OCI-LY3 (cell line): ENCODE measurements at regions not wholly inside any gene's neighbourhood (a gene's known extent, or its start where the extent isn't known, plus 50 kb on each side); places are given as distances from the start of the nearest gene placed in this dataset.

Experiments
- H2AFZ ChIP-seq: fragments of 200-600, 300-600 bp; shearing (Covaris generic); 2 replicates; pipeline ENCODE4 v1.6.0; 2014; ENCODE audit warnings: antibody characterized with exemption, low read depth, low read length
- H3K27ac ChIP-seq: fragments of 200-600, 300-600 bp; sonication (generic); 2 replicates; pipeline ENCODE4 v1.5.1; 2014; ENCODE audit warnings: mild to moderate bottlenecking, low read length, moderate library complexity, mixed read lengths
- H3K27me3 ChIP-seq: fragments of 200-600, 300-600 bp; sonication (generic); 2 replicates; pipeline ENCODE4 v1.6.1; 2014; ENCODE audit warnings: low read depth, low read length, mixed read lengths
- H3K36me3 ChIP-seq: fragments of 200-600, 300-600 bp; sonication (generic); replicated peaks from 2 replicates; pipeline ENCODE3; 2014; ENCODE audit warnings: low read depth, low read length, mixed read lengths
- H3K4me1 ChIP-seq: fragments of 300-600, 200-600 bp; sonication (generic); 2 replicates; pipeline ENCODE4 v1.6.1; 2014; ENCODE audit warnings: low read length, mixed read lengths
- H3K4me2 ChIP-seq: fragments of 200-600, 300-600 bp; sonication (generic); 2 replicates; pipeline ENCODE4 v1.6.1; 2014; ENCODE audit warnings: low read length, mixed read lengths
- H3K4me3 ChIP-seq: fragments of 300-600, 200-600 bp; sonication (generic); 2 replicates; pipeline ENCODE4 v1.5.1; 2014; ENCODE audit warnings: antibody characterized with exemption, mild to moderate bottlenecking, low read length, moderate library complexity
- H3K79me2 ChIP-seq: fragments of 300-600, 200-600 bp; shearing (Covaris generic); 2 replicates; pipeline ENCODE4 v1.6.1; 2014; ENCODE audit warnings: mild to moderate bottlenecking, low read length, mixed read lengths
- H3K9ac ChIP-seq: fragments of 300-600, 200-600 bp; shearing (Covaris generic); 2 replicates; pipeline ENCODE4 v1.6.0; 2014; ENCODE audit warnings: mild to moderate bottlenecking, low read length, moderate library complexity
- H3K9me3 ChIP-seq: fragments of 200-600, 300-600 bp; shearing (Covaris generic); 2 replicates; pipeline ENCODE4 v1.6.1; 2014; ENCODE audit warnings: low read length, mixed read lengths; ENCODE audit not compliant: insufficient read depth
- H4K20me1 ChIP-seq: fragments of 200-600, 300-600 bp; sonication (generic); 2 replicates; pipeline ENCODE4 v1.6.1; 2016; ENCODE audit warnings: low read length, mixed read lengths; ENCODE audit not compliant: insufficient read depth
- EZH2phosphoT487 ChIP-seq: fragments of 200-600 bp; shearing (Covaris generic); IDR thresholded peaks from 2 replicates; pipeline ENCODE4 v1.6.1; 2018; ENCODE audit warnings: antibody characterized with exemption, mixed run types, low read depth
- TF ChIP-seq, protein P1 (sequence below): fragments of 200-600, 300-600 bp; sonication (generic); IDR thresholded peaks from 2 replicates; pipeline ENCODE4 v1.5.1; 2014; ENCODE audit warnings: antibody characterized with exemption, low read length, low read depth

DNA sequence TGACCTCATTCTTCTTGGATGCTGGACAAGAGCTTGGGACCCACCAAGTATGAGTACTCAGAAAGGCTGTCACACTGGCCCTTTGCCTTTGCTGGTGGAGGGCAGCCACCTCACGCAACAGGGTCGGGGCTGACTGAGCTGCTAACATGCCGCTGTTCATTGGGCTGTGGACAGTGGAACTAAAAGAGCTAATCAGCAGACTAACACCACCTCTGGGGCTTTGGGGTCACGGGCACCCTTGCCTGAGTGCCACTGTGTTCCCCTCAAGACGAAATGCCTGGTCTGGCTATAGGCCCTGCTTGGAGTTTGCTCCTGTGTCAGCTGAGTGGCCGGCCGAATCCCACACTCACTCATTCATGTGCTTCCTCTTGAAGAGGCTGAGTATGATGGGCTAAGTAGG, 559.6 kb downstream of the SPRY1 start:
- H4K20me1 ChIP-seq, result no peaks in the 10 kb centered on the region
- no peaks in the 10 kb centered on the region for H3K36me3 ChIP-seq
- no peaks in the 10 kb centered on the region for H3K9me3 ChIP-seq
- H3K27me3 ChIP-seq, result no peaks in the 10 kb centered on the region
- no peak overlapping the region for H3K9ac ChIP-seq
- H2AFZ ChIP-seq, result no peak overlapping the region
- no peak overlapping the region for H3K4me2 ChIP-seq
- H3K79me2 ChIP-seq, result no peaks in the 10 kb centered on the region
- H3K27ac ChIP-seq, result no peak overlapping the region
- no peaks in the 10 kb centered on the region for H3K4me1 ChIP-seq
- TF ChIP-seq, protein P1, sequence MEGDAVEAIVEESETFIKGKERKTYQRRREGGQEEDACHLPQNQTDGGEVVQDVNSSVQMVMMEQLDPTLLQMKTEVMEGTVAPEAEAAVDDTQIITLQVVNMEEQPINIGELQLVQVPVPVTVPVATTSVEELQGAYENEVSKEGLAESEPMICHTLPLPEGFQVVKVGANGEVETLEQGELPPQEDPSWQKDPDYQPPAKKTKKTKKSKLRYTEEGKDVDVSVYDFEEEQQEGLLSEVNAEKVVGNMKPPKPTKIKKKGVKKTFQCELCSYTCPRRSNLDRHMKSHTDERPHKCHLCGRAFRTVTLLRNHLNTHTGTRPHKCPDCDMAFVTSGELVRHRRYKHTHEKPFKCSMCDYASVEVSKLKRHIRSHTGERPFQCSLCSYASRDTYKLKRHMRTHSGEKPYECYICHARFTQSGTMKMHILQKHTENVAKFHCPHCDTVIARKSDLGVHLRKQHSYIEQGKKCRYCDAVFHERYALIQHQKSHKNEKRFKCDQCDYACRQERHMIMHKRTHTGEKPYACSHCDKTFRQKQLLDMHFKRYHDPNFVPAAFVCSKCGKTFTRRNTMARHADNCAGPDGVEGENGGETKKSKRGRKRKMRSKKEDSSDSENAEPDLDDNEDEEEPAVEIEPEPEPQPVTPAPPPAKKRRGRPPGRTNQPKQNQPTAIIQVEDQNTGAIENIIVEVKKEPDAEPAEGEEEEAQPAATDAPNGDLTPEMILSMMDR, result no peak
- no peak for TF ChIP-seq EZH2phosphoT487
- no peak overlapping the region for H3K4me3 ChIP-seq

DNA sequence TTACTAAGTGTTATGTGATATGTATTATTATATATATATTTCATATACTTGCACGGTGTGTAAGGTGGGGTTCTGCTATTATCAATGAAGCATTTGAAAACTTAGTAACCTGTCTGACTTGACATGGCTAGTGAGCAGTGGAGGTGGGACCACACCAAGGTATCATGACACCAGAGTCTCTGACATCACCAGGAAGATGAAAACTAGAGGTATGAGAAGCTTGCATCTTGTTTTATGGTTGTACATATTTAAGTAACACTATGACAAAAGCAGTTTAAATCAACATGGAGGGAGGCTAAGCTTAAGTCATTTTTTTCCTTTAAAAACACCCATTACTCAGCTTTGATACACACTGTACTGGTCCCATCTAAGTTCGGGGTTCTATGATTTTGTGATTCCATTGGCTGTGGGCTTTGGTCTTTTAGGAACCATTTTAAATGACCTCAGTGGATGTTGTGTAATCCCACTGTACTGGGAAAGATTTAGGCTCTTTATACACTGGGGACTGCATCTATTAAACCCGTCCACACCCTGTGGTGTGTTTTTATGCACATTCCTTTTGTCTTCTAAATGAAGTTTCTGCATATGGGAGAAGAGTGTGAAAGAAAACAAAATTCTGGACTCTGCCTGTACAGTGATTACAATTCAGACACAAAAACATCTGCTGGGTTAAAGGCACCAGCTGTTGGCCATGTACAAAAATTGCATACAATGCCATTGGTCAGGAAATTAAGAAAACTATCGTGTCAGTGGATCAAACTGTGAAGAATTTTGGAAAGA, 570.6 kb downstream of the SPRY1 start:
- H3K4me2 ChIP-seq, result no peak overlapping the region
- H3K79me2 ChIP-seq, result no peaks in the 10 kb centered on the region
- no peaks in the 10 kb centered on the region for H3K9me3 ChIP-seq
- no peak overlapping the region for H3K27ac ChIP-seq
- no peak overlapping the region for H3K4me3 ChIP-seq
- H3K36me3 ChIP-seq, result no peaks in the 10 kb centered on the region
- no peak overlapping the region for H3K9ac ChIP-seq
- H3K27me3 ChIP-seq, result no peaks in the 10 kb centered on the region
- TF ChIP-seq, protein P1, result no peak
- TF ChIP-seq EZH2phosphoT487, result no peak
- no peaks in the 10 kb centered on the region for H4K20me1 ChIP-seq
- H3K4me1 ChIP-seq, result no peaks in the 10 kb centered on the region
- H2AFZ ChIP-seq, result no peak overlapping the region

DNA sequence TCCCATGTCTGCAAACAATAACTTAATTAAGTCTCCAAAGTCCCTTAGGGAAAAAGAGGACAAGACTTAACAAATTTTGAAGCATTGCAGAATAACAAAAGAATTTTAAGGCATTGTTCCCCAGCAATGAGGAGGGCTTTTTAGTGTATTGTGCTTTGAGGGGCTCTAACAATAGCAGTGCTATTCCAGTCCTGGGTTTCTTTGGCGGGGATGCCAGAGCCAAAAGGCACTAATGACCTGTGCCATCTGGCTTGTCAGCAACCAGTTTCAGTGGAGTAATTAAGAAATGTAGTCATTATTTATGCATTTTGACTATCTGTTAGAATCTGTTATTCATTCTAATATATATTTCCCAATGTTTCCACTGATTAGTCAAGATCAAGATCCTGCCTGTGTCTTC, 575.4 kb downstream of the SPRY1 start:
- TF ChIP-seq, protein P1, result no peak
- no peak for TF ChIP-seq EZH2phosphoT487
- no peak overlapping the region for H2AFZ ChIP-seq

DNA sequence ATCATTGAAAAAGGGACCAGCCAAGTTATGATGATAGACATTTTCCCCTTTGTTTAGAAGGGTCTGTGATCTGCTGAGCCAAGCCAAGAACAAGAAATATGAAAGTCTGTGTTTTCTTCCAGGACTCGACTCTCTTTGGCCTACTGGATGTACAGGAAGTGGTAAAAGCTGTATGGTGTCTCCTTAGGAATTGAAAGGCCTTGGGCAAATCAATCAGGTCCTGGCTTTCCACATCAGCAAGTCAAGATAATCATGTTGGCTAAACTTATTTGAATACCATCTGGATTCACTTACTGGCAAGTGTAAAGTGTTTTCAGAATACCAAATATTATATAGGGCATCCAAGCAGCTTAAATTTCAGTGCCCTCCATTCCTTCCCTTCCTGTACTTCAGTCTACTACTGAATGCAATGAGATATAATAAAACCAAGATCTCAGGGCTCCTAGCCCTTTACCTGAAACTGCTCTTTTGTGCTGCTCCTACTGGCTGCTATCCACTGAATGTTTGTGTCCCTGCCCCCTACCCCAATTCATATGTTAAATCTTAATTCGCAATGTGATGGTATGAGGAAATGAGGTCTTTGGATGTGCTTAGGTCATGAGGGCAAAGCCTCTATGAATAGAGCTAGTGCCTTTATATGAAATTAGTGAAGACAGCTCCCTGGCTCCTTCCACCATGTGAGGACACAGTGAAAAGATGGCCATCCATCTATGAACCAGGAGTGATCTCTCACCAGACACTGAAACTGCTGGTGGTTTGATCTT, 578.0 kb downstream of the SPRY1 start:
- Histone ChIP-seq H3K4me2 (no peak overlapping the region), H3K4me1 (peaks cover 12% of the 10 kb centered on the region), H3K4me3 (no peak overlapping the region), H3K9ac (no peak overlapping the region), H3K36me3 (no peaks in the 10 kb centered on the region), H3K27ac (no peak overlapping the region), H3K79me2 (no peaks in the 10 kb centered on the region), H2AFZ (no peak overlapping the region), H3K9me3 (0 out of 2 replicates have a peak, but pooled peaks cover 6% of the 10 kb centered on the region), H3K27me3 (no peaks in the 10 kb centered on the region), H4K20me1 (no peaks in the 10 kb centered on the region)
- TF ChIP-seq, protein P1, result no peak
- TF ChIP-seq EZH2phosphoT487, result no peak

More for the DNA sequence above, 575.4 kb downstream of the SPRY1 start:
- Histone ChIP-seq H3K4me2 (no peak overlapping the region), H3K27me3 (no peaks in the 10 kb centered on the region), H3K27ac (no peak overlapping the region), H3K36me3 (no peaks in the 10 kb centered on the region), H3K4me3 (no peak overlapping the region), H4K20me1 (no peaks in the 10 kb centered on the region), H3K9me3 (no peaks in the 10 kb centered on the region), H3K4me1 (peaks cover 12% of the 10 kb centered on the region), H3K9ac (no peak overlapping the region), H3K79me2 (no peaks in the 10 kb centered on the region)
